Stimulated activated naive CD4-positive, alpha-beta T cell (primary cell): ENCODE measurements at regions not wholly inside any gene's neighbourhood (a gene's known extent, or its start where the extent isn't known, plus 50 kb on each side); places are given as distances from the start of the nearest gene placed in this dataset.

Experiments
- DNase-seq, 6 experiments: peaks; one replicate each; lab custom pipeline; 2025; lab: John Stamatoyannopoulos, UW

- DNase-seq: no peak
Observed at GRCh38 chr1:219277304-219278105, 103.8 kb downstream of the LYPLAL1 start.

- no peak for DNase-seq
Observed at GRCh38 chr1:219276049-219276738, 102.5 kb downstream of the LYPLAL1 start.

- no peak for DNase-seq
Observed at GRCh38 chr1:219273088-219273686, 99.5 kb downstream of the LYPLAL1 start.

GRCh38 chr1:219271818-219272535 lies 98.3 kb downstream of the LYPLAL1 start:
- no peak for DNase-seq

- no peak for DNase-seq
Observed at GRCh38 chr1:219269171-219269570, 95.5 kb downstream of the LYPLAL1 start.

- DNase-seq: no peak
Observed at GRCh38 chr1:219266524-219266923, 92.8 kb downstream of the LYPLAL1 start.

- DNase-seq: no peak
Observed at GRCh38 chr1:219265026-219265515, 91.4 kb downstream of the LYPLAL1 start.

GRCh38 chr1:219264561-219264960 lies 90.9 kb downstream of the LYPLAL1 start:
- DNase-seq: no peak
